Fibroblast of skin of scalp (primary cell): ENCODE measurements at regions not wholly inside any gene's neighbourhood (a gene's known extent, or its start where the extent isn't known, plus 50 kb on each side); places are given as distances from the start of the nearest gene placed in this dataset.

Experiments used
- DNase-seq: peaks from one replicate; pipeline ENCODE4 v3.0.0-alpha.2; 2013

GRCh38 chr9:120210274-120210673, 369.7 kb downstream of the CDK5RAP2 start:
- no peak for DNase-seq

GRCh38 chr9:120202856-120203654, 376.9 kb downstream of the CDK5RAP2 start:
- no peak for DNase-seq

GRCh38 chr9:120198027-120198426, 381.9 kb downstream of the CDK5RAP2 start:
- no peak for DNase-seq

GRCh38 chr9:120197605-120198004, 382.4 kb downstream of the CDK5RAP2 start:
- DNase-seq: no peak

- no peak for DNase-seq
Measured at GRCh38 chr9:120191141-120191540, 388.8 kb downstream of the CDK5RAP2 start.

GRCh38 chr9:120187758-120188157, 392.2 kb downstream of the CDK5RAP2 start:
- DNase-seq: no peak

- DNase-seq: no peak
Measured at GRCh38 chr9:120186276-120186675, 393.7 kb downstream of the CDK5RAP2 start.

- DNase-seq: no peak
Measured at GRCh38 chr9:120184266-120184665, 395.7 kb downstream of the CDK5RAP2 start.

GRCh38 chr9:120183615-120184014, 396.4 kb downstream of the CDK5RAP2 start:
- no peak for DNase-seq

- no peak for DNase-seq
Measured at GRCh38 chr9:120182011-120182410, 398.0 kb downstream of the CDK5RAP2 start.

- no peak for DNase-seq
Measured at GRCh38 chr9:120177121-120177520, 402.8 kb downstream of the CDK5RAP2 start.

- no peak for DNase-seq
Measured at GRCh38 chr9:120175031-120175430, 404.9 kb downstream of the CDK5RAP2 start.

- no peak for DNase-seq
Measured at GRCh38 chr9:120161776-120162175, 418.2 kb downstream of the CDK5RAP2 start.

- no peak for DNase-seq
Measured at GRCh38 chr9:120158221-120158620, 421.7 kb downstream of the CDK5RAP2 start.

GRCh38 chr9:120156376-120156775, 423.6 kb downstream of the CDK5RAP2 start:
- DNase-seq: no peak

- DNase-seq: no peak
Measured at GRCh38 chr9:120153258-120153657, 426.7 kb downstream of the CDK5RAP2 start.

GRCh38 chr9:120152295-120152694, 427.7 kb downstream of the CDK5RAP2 start:
- DNase-seq: no peak

- no peak for DNase-seq
Measured at GRCh38 chr9:120151806-120152205, 428.2 kb downstream of the CDK5RAP2 start.

GRCh38 chr9:120151149-120151548, 428.8 kb downstream of the CDK5RAP2 start:
- no peak for DNase-seq

GRCh38 chr9:120138955-120139354, 441.0 kb downstream of the CDK5RAP2 start:
- no peak for DNase-seq

- peak; percentile 26 for DNase-seq
Measured at GRCh38 chr9:120137186-120137840, 442.7 kb downstream of the CDK5RAP2 start.

GRCh38 chr9:120136696-120137095, 443.3 kb downstream of the CDK5RAP2 start:
- peak; percentile 20 for DNase-seq

- no peak for DNase-seq
Measured at GRCh38 chr9:120117081-120117480, 462.9 kb downstream of the CDK5RAP2 start.

- no peak for DNase-seq
Measured at GRCh38 chr9:120110520-120110919, 469.4 kb downstream of the CDK5RAP2 start.
